HG03575 (cell line): ENCODE measurements at regions not wholly inside any gene's neighbourhood (a gene's known extent, or its start where the extent isn't known, plus 50 kb on each side); places are given as distances from the start of the nearest gene placed in this dataset.

ENCODE experiments used
- ATAC-seq: cut with Tn5 transposase; IDR thresholded peaks from one replicate; pipeline ENCODE4 v1.9.1; 2021; ENCODE audit not compliant: unreplicated experiment, insufficient number of reproducible peaks, low FRiP score; ENCODE audit errors: extremely low read depth

DNA sequence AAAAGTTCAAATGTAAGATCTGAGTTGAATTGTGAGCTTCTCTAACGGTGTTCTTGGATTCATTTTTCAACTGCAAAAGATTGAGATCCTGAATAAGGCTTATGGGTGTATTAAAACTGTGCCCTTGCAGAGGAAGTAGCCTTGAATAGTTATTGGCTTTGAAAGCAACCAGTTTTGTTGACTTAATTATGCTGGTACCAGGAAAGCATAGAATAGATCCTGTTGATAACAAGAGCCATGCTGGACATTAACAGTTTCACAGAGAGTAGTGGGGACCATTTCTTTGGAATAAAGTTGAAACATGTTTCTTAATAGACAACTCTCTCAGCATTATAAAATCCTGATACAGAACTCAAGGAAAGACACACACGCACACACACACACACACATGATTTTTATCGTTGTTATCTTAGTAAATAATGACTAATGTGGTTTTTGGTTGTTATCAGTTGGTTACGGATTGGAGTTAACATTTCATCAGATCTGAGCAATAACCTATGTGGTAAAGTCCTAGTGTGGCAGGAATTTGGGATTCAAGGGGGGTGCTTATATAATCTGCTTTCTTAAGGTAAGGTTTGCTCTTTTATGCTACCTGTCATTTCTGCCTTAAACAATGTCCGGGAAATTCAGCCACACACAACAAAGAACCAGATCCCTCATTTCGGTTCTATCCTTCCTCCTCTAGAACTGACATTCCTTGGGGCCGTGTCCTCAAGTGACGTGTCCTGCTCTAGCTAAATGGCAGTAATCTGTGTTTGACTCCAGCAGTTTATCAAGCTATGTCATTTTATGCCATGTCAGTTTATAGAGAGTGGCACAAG is 330.9 kb downstream of the CHRM3 start:
- no peak for ATAC-seq

DNA sequence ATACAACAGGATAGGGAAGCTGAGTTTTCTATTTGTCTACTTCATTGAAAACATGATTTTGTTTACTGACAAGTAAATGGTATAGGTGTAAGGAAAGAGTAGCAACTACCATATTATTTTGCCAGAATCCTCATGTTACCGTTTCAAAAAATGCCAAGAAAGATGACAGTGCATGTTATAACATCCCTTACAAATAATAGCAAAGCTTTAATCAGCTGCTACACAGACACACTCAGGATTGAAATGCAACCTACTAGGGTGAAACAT is 331.5 kb downstream of the CHRM3 start:
- ATAC-seq = no peak

DNA sequence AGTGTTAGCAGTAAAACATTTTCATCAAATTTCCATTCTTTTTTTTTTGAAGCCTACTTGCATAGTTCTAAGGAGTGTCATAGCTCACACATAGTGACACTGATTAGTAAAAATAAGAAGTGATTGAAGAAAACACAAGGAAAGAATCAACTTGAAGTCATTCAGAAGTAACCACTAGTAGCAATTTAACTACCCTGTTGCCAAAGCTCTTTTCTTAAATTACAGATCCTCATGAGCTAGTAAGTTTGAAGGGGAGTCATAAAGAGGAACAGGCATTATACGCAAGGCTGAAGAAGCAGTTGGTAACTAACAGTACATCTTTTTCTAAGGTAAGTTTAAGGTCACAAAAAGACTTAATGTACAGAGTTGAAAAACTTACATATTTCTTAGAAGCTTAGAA is 332.2 kb downstream of the CHRM3 start:
- no peak for ATAC-seq

DNA sequence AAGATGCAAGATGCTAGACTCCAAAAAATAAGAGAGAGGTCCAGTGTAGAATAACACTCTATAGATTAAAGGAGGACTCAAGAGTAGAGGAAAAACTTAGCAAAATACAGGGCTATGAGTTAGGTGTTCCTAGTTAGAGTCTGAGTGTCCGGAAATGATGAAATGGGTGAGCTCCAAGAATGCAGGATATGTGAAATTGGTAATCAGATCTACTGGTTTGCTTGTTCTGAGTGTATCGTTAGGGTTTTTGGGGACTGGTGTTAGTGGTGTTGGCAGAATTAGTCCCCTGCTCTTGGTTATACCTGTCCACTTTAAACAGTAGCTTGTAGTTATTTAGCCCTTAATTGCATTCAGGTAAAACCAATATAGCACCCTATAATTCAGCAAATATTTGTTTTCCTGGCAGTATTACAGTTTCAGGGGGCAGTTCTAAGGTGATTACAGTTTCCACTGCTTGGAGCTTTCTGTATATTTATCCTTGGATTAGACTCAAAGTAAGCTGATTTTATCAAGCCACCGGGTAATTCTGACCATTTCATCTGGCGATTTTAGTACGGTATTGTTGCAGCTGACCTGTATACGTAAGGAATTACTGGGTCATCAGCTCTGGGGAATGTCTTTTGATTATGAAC is 332.7 kb downstream of the CHRM3 start:
- no peak for ATAC-seq

DNA sequence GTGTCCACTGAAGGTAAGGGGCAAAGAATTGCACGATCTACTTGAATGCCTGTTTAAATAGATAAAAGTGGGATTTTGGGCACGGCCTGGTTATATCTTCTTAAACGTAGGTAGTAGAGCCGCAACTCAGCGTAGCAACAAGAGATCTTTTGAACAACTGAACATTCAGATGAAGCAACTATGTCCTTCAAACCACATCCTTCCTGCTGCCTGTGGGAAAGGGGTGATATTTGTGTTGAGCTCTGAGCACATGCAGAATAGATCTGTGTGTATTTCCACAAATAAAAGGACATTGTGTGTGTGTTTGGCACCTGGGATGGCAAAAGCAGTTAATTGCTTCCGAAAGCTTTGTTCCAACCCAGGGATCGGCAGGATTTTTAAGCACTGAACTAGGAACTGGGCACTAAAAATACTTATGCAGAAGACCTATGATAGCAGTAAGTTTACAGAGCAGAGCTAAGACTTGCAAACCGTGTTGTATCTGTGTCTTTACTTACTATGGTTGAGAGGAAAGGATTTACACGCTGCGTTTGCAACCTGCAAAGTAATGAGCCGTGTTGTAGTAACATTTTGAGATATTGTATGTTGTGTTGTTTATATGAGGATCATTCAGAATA is 333.4 kb downstream of the CHRM3 start:
- no peak for ATAC-seq

DNA sequence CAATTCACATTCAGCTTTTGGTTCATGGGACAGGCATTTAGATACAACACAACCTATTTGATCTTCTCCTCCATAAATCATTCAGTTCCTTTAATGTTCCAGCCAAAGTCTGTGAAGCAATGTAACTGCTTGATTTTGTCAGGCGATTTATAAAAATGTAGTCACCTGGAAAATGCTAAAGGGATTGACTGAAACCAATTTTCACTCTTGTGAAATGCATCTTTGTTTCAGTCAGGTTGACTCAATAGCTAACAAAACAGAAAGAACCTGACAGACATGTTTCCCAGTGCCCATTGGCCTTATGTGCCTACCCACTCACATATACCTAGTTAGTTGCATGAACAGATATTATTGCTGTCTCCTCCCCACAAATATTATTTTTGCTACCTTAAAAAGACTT is 335.7 kb downstream of the CHRM3 start:
- no peak for ATAC-seq

DNA sequence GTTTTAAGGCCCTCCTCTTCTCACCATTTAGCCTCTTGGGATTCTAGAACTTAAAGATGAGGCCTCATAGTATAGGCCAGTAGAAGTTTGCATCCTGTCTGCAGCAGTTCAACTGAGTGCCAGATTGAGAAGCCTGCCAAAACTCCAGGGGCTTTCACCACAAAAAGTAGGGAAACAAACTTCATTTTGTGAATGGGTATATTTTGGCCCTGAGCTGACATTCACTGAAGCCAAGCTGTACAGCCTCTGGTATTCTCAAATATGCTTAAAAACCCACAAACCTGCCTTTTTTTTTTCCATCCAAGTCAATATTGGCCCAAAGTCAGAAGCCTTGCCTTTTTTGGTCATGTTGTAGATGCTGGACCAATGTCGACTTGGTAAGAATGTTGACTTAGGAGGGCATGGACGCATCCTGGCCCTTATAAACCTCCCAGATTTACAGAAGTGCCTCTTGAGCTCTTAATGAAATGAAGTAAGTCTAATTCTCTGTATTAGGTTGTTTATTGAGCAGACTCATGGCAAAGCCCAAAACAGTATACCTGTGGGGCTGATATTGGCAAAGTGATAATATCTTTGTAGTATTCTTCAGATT is 337.5 kb downstream of the CHRM3 start:
- no peak for ATAC-seq

DNA sequence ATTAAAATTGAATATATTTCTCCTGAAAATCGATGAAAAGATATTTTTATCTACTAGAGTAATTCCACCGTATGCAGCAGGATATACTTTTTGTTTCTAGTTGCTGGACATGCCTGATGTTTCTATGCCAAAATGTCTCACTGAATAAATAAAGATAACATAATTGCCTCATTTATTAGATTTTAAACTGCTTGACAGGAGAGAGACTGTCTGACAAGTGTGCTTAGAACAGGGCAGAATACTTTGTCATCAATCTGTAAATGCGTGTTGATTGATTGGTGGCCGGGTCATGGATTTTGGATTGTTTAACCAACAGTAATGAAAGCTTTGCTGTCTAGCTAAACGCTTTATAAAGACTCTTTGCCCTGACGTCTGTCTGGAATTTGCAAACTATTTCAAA is 339.0 kb downstream of the CHRM3 start:
- no peak for ATAC-seq

DNA sequence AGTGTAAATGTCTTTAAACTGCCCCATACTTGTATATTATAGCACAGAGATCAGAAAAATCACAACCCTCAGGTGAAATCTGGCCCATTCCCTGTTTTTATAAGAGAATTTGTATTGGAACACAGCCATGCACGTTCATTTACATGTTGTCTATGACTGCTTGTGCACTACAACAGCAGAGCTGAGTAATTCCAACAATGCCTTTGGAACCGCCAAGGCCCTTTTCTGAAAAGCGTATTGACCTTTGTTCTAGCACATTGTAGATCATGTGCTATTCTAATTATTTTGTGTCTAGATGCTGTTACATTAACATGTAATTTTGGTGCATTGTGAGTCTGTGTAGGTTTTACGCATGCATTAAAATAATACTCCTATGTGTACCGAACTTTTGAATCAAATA is 339.6 kb downstream of the CHRM3 start:
- ATAC-seq = no peak

DNA sequence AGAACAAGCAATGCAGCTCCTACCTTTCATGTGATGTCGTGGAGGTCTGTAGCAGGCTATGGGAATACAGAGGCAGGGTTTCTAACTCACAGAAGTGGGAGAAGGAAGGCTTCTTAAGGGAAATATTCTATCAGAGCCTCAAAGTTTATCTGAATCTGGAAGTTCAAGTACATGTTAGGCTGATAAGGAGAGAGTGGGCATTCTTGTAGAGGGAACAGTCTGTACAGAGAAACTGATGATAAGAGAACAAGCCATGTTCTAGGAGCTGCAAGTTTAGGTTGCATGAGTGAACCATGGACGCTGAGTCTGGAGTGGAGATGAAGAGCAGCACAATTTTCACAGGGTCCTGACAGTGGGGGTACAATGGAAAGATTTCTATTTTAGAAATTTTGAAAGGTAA is 344.0 kb downstream of the CHRM3 start:
- no peak for ATAC-seq

DNA sequence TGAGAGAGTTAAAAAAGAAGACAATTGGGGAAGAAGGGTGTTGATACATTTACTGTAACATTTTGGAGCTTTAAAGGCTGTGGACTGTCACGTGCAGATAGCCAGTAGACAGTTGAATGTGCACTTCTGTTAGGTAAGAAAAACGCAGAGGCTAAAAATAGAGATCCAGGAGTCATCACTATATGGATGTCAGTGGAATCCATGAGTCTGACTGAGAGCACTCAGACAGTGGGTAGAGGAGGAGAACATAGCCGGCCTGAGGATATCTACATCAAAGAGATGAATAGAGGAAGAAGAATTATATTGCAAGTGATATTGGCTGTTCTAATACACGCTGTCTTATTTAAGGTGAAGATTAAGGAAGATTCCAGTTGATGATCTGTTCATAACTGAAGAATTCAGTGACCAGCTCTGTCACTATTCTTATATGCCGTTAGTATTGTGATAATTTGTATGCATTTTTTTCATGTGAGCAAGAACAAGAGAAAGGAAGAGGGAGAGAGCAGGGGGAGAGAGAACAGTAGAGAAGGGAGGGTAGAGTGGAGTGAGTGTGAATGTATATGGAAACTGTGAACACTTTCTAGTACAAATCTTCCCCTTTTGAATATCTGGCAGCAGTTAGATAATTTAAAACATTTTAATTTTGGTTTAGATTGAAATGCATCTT is 344.8 kb downstream of the CHRM3 start:
- no peak for ATAC-seq

DNA sequence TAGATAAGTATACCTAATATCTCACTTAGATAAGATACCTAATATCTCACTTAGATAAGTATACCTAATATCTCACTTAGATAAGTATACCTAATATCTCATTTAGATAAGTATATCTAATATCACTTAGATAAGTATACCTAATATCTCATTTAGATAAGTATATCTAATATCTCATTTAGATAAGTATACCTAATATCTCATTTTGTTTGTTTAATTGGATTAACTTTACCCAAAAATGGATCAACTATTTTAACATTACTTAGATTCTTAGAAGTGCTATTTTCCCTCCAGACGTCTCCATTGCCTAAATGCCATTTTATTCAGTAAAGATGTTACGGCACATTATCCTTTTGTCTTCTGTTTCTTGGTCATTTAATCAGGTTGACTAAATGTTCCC is 346.4 kb downstream of the CHRM3 start:
- no peak for ATAC-seq

DNA sequence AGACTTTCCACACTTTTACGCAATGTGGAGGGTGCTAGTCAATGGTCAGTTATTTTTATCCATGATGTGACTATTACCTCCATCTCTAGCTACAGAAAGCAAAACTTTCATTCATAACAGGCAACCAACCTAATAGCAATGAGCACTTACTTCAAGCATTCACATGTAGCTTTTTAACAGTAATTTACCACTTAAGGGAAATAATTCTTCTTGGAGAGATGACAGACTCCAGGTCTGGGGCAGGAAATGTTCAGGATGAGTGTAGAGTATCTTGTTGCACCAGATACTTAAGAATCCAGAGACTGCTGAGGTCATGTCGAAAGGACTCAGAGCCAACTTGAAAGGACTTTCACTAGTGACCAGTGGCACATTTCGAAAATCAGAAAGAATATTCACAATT is 347.6 kb downstream of the CHRM3 start:
- ATAC-seq = no peak

DNA sequence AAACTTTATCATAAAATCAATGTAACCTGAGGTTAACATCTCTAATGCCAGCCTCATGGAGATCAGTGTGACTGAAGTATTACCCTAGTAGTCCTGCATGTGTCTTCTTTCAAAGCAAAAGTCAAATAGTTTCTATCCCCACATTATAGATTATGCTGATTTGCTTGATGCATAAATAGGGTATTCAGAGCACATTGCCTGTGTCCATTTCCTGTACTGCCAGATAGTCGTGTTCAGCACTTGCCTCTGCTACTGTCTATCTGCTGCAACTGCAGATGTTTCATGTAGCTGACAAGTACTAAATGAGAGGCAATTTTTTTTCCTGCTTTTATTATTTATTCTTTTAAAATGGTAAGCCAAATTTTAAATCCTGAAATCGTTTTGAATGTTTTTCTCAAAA is 348.7 kb downstream of the CHRM3 start:
- ATAC-seq = no peak

DNA sequence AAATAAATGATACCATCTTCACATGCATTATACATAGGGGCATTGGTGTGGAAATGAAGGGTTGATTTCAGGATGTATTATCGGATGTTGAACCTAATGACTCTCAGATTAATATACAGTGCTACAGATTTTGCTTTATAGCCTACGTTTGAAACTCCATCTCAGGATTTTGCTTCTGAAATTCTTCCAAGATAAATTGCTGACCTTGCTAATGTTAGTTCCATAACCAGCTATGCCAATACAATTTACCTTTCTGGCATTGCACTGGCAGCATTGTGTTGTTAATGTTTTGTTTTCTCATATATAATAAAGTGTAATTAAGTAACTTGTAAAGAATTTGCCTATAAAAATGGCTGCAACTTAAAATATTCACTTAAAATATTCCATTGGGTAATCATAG is 350.1 kb downstream of the CHRM3 start:
- no peak for ATAC-seq

DNA sequence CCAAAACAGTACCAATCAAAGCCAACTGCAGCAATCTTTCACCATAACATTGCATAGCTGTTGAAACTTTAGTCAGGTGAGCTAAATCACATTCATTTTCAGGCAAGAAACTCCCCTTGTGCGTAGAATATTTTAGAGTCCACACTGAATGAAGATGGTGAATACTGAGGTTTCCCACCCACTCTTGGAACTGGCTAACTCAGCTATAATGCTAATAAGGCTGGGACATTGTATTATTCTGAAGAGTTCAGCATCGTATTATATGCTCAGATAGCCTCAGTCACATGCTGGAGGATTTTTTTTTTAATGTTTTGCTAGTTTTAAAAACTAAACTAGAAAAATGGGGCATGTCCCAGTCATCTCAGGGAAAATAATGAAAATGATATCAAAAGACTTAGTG is 352.3 kb upstream of the FMN2 start:
- no peak for ATAC-seq

DNA sequence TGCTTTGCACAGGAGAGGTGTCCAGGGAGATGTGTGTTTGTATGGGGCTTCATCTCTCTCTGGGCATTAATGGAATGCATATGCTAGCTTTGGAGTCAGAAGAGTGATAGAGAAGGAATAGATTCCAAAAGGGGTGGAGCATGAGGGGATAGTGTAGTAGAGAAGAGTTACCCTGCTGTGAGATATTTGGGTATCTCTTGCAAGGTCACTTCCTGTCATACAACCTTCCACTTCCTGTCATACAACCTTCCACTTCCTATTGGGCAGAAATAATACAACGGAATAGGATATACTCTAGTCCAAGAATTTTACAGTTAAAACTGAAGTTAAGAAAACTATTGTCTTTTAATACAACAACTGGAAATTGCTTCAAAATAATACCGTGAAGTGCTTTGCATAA is 351.8 kb upstream of the FMN2 start:
- ATAC-seq = no peak

DNA sequence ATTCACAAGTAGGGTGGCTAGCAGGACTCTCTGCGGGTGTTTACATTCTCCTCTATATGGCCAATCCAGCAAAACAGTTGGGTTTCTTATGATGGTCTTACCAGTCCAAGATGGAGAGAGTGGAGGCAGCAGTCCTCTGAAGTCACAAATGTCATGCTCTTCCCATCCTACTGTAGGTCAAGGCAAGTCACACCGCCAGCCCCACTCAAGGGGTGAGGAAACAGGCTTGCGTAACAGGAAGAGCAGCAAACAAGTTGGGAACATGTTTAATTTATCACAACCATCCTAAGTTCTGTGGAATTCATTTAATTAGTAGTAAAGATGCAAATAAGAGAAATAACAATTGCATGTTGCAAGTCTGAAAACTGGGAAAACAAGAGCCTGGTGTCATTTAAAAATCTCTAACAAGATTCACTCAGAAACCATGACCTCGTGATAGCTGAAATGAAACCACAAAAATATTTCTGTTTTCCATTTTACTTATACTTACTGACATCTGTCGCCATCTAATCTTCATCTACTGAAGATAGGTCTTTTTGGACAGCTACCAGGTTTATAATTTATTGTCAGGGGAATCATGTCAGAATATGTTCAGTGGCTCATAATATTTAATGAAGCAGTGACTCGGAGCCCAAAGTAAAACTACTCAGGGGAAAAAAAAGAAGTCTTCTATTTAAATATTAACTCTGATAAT is 349.1 kb upstream of the FMN2 start:
- no peak for ATAC-seq

DNA sequence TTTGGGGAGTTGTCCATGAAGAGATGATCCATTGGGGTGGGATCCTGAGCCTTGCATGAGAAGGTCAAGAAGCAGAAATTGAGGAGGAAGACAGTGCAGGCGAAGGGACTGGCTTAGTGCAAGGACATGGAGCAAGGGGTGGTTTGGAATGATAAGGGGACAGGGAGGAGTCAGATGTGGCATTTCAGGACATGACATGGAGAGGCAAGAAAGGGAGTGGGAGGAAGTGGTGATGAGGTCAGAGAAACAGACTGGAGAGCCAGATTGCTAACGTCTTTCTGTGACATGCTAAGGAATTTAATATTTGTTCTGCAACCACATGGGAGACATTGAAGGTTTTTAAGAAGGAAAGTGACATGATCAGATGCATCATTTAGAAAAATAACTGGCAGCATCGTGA is 346.8 kb upstream of the FMN2 start:
- no peak for ATAC-seq
